HFF-Myc (cell line): ENCODE measurements at regions not wholly inside any gene's neighbourhood (a gene's known extent, or its start where the extent isn't known, plus 50 kb on each side); places are given as distances from the start of the nearest gene placed in this dataset.
"Not testable (repeated sequence)": the region's sequence is repeated elsewhere in the genome, so short reads cannot be mapped to it uniquely, and the experiment has no call there.

Source experiments
- DNase-seq: peaks from one replicate; pipeline ENCODE4 v3.0.0-alpha.2; 2011; ENCODE audit warnings: low read depth; ENCODE audit errors: extremely low read depth
- H3K4me3 ChIP-seq: replicated peaks from 2 replicates; pipeline ENCODE4 v1.5.1; 2011; ENCODE audit warnings: low read depth, mild to moderate bottlenecking, control low read depth, low read length
- CTCF ChIP-seq: IDR thresholded peaks from 2 replicates; pipeline ENCODE4 v1.5.1; 2012; ENCODE audit warnings: mild to moderate bottlenecking, low read depth, low read length, control low read depth; ENCODE audit errors: missing control alignments

- no peak for DNase-seq
- H3K4me3 ChIP-seq = no peak overlapping the region
- TF ChIP-seq CTCF = no peak
These were observed 144.3 kb upstream of the SALL4 start for GRCh38 chr20:51946586-51946985.

GRCh38 chr20:51945881-51946280 is 143.6 kb upstream of the SALL4 start:
- TF ChIP-seq CTCF = no peak

GRCh38 chr20:51945177-51945576 is 142.9 kb upstream of the SALL4 start:
- no peak overlapping the region for H3K4me3 ChIP-seq
- TF ChIP-seq CTCF = no peak
- no peak for DNase-seq

More at GRCh38 chr20:51945881-51946280, 143.6 kb upstream of the SALL4 start:
- no peak overlapping the region for H3K4me3 ChIP-seq
- no peak for DNase-seq

- no peak for TF ChIP-seq CTCF
- H3K4me3 ChIP-seq = no peak overlapping the region
- DNase-seq = no peak
These were observed 141.4 kb upstream of the SALL4 start for GRCh38 chr20:51943761-51944160.

GRCh38 chr20:51943326-51943725 is 141.0 kb upstream of the SALL4 start:
- DNase-seq, H3K4me3 ChIP-seq: not testable (repeated sequence)

GRCh38 chr20:51941503-51941902 is 139.2 kb upstream of the SALL4 start:
- no peak overlapping the region for H3K4me3 ChIP-seq
- TF ChIP-seq CTCF = no peak
- no peak for DNase-seq

GRCh38 chr20:51939259-51939585 is 136.9 kb upstream of the SALL4 start:
- H3K4me3 ChIP-seq = no peak overlapping the region
- TF ChIP-seq CTCF = no peak
- DNase-seq = no peak
